ENCODE measurements at regions not wholly inside any gene's neighbourhood (a gene's known extent, or its start where the extent isn't known, plus 50 kb on each side); places are given as distances from the start of the nearest gene placed in this dataset.

GRCh38 chrX:69089203-69089602 lies 76.0 kb downstream of the PJA1 start:
- Mint-ChIP-seq H3K4me3 (no peak overlapping the region), H3K4me1 (no peaks in the 10 kb centered on the region), H3K27me3 (peaks cover 0 to 6% of the 10 kb centered on the region in 2 donors), H3K27ac (no peak overlapping the region), H3K9me3 (no peaks in the 10 kb centered on the region), H3K36me3 (no peaks in the 10 kb centered on the region)
- POLR2A ChIA-PET, result no interaction called here
- H3K27me3 ChIP-seq (ENCODE audit: insufficient read depth, low read length, poor library complexity, severe bottlenecking), result no peaks in the 10 kb centered on the region
- no peak overlapping the region for H3K27ac ChIP-seq (ENCODE audit: low read depth, low read length)
- CTCF ChIA-PET, result interaction anchor here (1.5 to 1.7 kb wide), 2 partner anchors 11 to 133 kb away, joined by 3 to 4 read pairs; no protein-coding TSS in a partner anchor
- H3K9me3 ChIP-seq (ENCODE audit: low read length), result no peaks in the 10 kb centered on the region
- no peak overlapping the region for H3K4me3 ChIP-seq (ENCODE audit: low read length)
- no peak for DNase-seq
- no peaks in the 10 kb centered on the region for H3K36me3 ChIP-seq (ENCODE audit: insufficient read depth, low read length)
- no peaks in the 10 kb centered on the region for H3K4me1 ChIP-seq (ENCODE audit: insufficient read depth, low read length)

DNA sequence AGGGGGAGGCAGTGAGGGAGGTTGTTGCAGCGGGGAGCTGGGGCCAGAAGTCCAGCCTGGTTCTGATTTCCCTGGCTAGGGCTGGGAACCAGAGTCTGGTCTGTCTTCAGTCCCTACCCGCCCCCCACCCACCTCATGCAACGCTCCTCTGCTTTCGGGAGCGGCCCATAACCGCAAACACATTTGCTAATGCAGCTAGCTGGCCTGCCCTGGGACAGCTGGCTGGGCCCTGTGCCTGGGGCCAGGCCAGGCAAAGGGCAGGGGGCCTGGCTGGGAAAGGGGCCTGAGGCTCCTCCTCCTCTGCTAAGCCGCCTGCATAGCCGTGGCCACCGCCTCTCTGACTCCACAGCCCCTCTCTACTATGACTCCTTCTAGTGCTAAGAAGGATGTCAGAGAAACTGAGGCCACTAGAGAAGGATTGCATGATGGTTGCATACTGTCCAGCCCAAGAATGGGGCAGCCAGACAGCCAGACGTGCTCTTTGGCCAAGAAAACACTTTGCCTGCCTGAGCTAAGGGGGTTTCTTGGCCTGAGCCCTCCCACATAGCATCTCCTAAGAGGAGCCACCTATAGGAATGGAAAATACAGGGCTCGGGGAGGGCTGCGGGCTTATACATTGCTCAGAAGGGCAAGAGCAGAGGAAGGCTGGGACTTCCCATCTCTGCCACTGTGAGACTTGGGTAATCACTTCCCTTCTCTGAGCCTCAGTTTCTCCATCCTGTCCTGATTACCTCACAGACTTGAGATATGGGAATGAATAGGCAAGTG lies 76.9 kb downstream of the PJA1 start:
- Histone ChIP-seq H3K4me3 (ENCODE audit: low read length) (no peak overlapping the region), H3K27me3 (ENCODE audit: insufficient read depth, low read length, poor library complexity, severe bottlenecking) (no peaks in the 10 kb centered on the region), H3K4me1 (ENCODE audit: insufficient read depth, low read length) (no peaks in the 10 kb centered on the region), H3K36me3 (ENCODE audit: insufficient read depth, low read length) (no peaks in the 10 kb centered on the region), H3K27ac (ENCODE audit: low read depth, low read length) (no peak overlapping the region), H3K9me3 (ENCODE audit: low read length) (no peaks in the 10 kb centered on the region)
- Mint-ChIP-seq H3K4me1 (no peaks in the 10 kb centered on the region), H3K9me3 (no peaks in the 10 kb centered on the region), H3K27ac (no peak overlapping the region), H3K4me3 (no peak overlapping the region), H3K36me3 (no peaks in the 10 kb centered on the region), H3K27me3 (peaks cover 0 to 6% of the 10 kb centered on the region in 2 donors)
- CTCF ChIA-PET, result interaction anchor here (1.5 kb wide), 1 partner anchor 10 kb away, joined by 3 read pairs; no protein-coding TSS in a partner anchor
- DNase-seq, result no peak
- POLR2A ChIA-PET, result no interaction called here

GRCh38 chrX:69085826-69086225 lies 79.4 kb downstream of the PJA1 start:
- Histone ChIP-seq H3K4me3 (ENCODE audit: low read length) (no peak overlapping the region), H3K4me1 (ENCODE audit: insufficient read depth, low read length) (no peaks in the 10 kb centered on the region), H3K36me3 (ENCODE audit: insufficient read depth, low read length) (no peaks in the 10 kb centered on the region), H3K27me3 (ENCODE audit: insufficient read depth, low read length, poor library complexity, severe bottlenecking) (no peaks in the 10 kb centered on the region), H3K27ac (ENCODE audit: low read depth, low read length) (no peak overlapping the region), H3K9me3 (ENCODE audit: low read length) (no peaks in the 10 kb centered on the region)
- H3K27me3 Mint-ChIP-seq, result peaks cover 0 to 4% of the 10 kb centered on the region in 2 donors
- POLR2A ChIA-PET, result no interaction called here
- CTCF ChIA-PET, result no interaction called here
- H3K4me1 Mint-ChIP-seq, result no peaks in the 10 kb centered on the region
- H3K27ac Mint-ChIP-seq, result no peak overlapping the region
- H3K9me3 Mint-ChIP-seq, result no peaks in the 10 kb centered on the region
- no peak for DNase-seq
- H3K4me3 Mint-ChIP-seq, result no peak overlapping the region
- H3K36me3 Mint-ChIP-seq, result no peaks in the 10 kb centered on the region

- ChIA-PET POLR2A (no interaction called here), CTCF (no interaction called here)
- Mint-ChIP-seq H3K36me3 (no peaks in the 10 kb centered on the region), H3K4me1 (no peaks in the 10 kb centered on the region), H3K27me3 (peaks cover 0 to 4% of the 10 kb centered on the region in 2 donors), H3K9me3 (no peaks in the 10 kb centered on the region), H3K27ac (no peak overlapping the region), H3K4me3 (no peak overlapping the region)
- no peaks in the 10 kb centered on the region for H3K4me1 ChIP-seq (ENCODE audit: insufficient read depth, low read length)
- no peaks in the 10 kb centered on the region for H3K36me3 ChIP-seq (ENCODE audit: insufficient read depth, low read length)
- no peak overlapping the region for H3K27ac ChIP-seq (ENCODE audit: low read depth, low read length)
- no peak for DNase-seq
- no peaks in the 10 kb centered on the region for H3K27me3 ChIP-seq (ENCODE audit: insufficient read depth, low read length, poor library complexity, severe bottlenecking)
- H3K9me3 ChIP-seq (ENCODE audit: low read length), result no peaks in the 10 kb centered on the region
- H3K4me3 ChIP-seq (ENCODE audit: low read length), result no peak overlapping the region
These were observed 80.1 kb downstream of the PJA1 start for GRCh38 chrX:69085151-69085550.

GRCh38 chrX:69083801-69084200 lies 81.5 kb downstream of the PJA1 start:
- Mint-ChIP-seq H3K27me3 (peaks cover 0 to 8% of the 10 kb centered on the region in 2 donors), H3K9me3 (no peaks in the 10 kb centered on the region), H3K27ac (peak overlapping the region in 1 of 8 donors; percentile 22), H3K4me1 (no peaks in the 10 kb centered on the region), H3K4me3 (no peak overlapping the region), H3K36me3 (no peaks in the 10 kb centered on the region)
- ChIA-PET CTCF (no interaction called here), POLR2A (no interaction called here)
- no peaks in the 10 kb centered on the region for H3K27me3 ChIP-seq (ENCODE audit: insufficient read depth, low read length, poor library complexity, severe bottlenecking)
- no peak overlapping the region for H3K4me3 ChIP-seq (ENCODE audit: low read length)
- H3K9me3 ChIP-seq (ENCODE audit: low read length), result no peaks in the 10 kb centered on the region
- H3K27ac ChIP-seq (ENCODE audit: low read depth, low read length), result no peak overlapping the region
- H3K4me1 ChIP-seq (ENCODE audit: insufficient read depth, low read length), result no peaks in the 10 kb centered on the region
- H3K36me3 ChIP-seq (ENCODE audit: insufficient read depth, low read length), result no peaks in the 10 kb centered on the region
- DNase-seq, result no peak

- H3K9me3 ChIP-seq (ENCODE audit: low read length), result no peaks in the 10 kb centered on the region
- no peak for DNase-seq
These were observed 81.9 kb downstream of the PJA1 start for GRCh38 chrX:69083361-69083760.

DNA sequence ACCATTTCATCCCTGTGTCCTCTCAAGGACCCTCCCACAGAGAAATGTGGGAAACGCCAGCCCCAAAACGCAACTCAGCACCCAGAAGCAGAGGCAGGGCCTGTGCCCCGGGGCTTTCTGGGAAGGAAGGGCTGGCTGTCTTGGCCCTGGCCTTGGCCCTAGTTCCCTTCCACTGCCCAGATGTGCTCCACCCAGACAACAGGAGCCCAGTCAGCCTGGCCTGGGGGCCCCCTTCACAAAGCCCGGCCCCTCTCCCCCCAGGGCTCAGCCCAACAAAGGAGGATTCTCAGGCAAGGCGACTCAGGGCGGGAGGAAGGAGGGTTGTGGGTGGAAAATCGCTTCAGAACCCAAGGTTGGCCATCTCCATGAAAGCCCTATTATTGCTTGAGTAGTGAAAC lies 82.5 kb downstream of the PJA1 start:
- no peaks in the 10 kb centered on the region for H3K9me3 Mint-ChIP-seq
- Histone ChIP-seq H3K36me3 (ENCODE audit: insufficient read depth, low read length) (no peaks in the 10 kb centered on the region), H3K9me3 (ENCODE audit: low read length) (no peaks in the 10 kb centered on the region), H3K4me1 (ENCODE audit: insufficient read depth, low read length) (no peaks in the 10 kb centered on the region), H3K27ac (ENCODE audit: low read depth, low read length) (no peak overlapping the region), H3K4me3 (ENCODE audit: low read length) (no peak overlapping the region), H3K27me3 (ENCODE audit: insufficient read depth, low read length, poor library complexity, severe bottlenecking) (no peaks in the 10 kb centered on the region)
- no peak overlapping the region for H3K27ac Mint-ChIP-seq
- H3K27me3 Mint-ChIP-seq, result peaks cover 0 to 9% of the 10 kb centered on the region in 2 donors
- no peaks in the 10 kb centered on the region for H3K4me1 Mint-ChIP-seq
- no peak overlapping the region for H3K4me3 Mint-ChIP-seq
- ChIA-PET POLR2A (no interaction called here), CTCF (no interaction called here)
- no peak for DNase-seq
- H3K36me3 Mint-ChIP-seq, result no peaks in the 10 kb centered on the region

More at GRCh38 chrX:69083361-69083760, 81.9 kb downstream of the PJA1 start:
- Mint-ChIP-seq H3K4me1 (no peaks in the 10 kb centered on the region), H3K27ac (peak overlapping the region in 1 of 8 donors; percentile 25), H3K27me3 (peaks cover 0 to 9% of the 10 kb centered on the region in 2 donors), H3K36me3 (no peaks in the 10 kb centered on the region), H3K4me3 (no peak overlapping the region), H3K9me3 (no peaks in the 10 kb centered on the region)
- H3K4me1 ChIP-seq (ENCODE audit: insufficient read depth, low read length), result no peaks in the 10 kb centered on the region
- H3K36me3 ChIP-seq (ENCODE audit: insufficient read depth, low read length), result no peaks in the 10 kb centered on the region
- POLR2A ChIA-PET, result no interaction called here
- no peaks in the 10 kb centered on the region for H3K27me3 ChIP-seq (ENCODE audit: insufficient read depth, low read length, poor library complexity, severe bottlenecking)
- CTCF ChIA-PET, result no interaction called here
- no peak overlapping the region for H3K27ac ChIP-seq (ENCODE audit: low read depth, low read length)
- H3K4me3 ChIP-seq (ENCODE audit: low read length), result no peak overlapping the region

GRCh38 chrX:69082055-69082752 lies 83.0 kb downstream of the PJA1 start:
- no peak overlapping the region for H3K4me3 ChIP-seq (ENCODE audit: low read length)
- no peaks in the 10 kb centered on the region for H3K36me3 Mint-ChIP-seq
- H3K9me3 Mint-ChIP-seq, result no peaks in the 10 kb centered on the region
- H3K36me3 ChIP-seq (ENCODE audit: insufficient read depth, low read length), result no peaks in the 10 kb centered on the region
- no peak for DNase-seq
- H3K27ac ChIP-seq (ENCODE audit: low read depth, low read length), result no peak overlapping the region
- H3K27me3 ChIP-seq (ENCODE audit: insufficient read depth, low read length, poor library complexity, severe bottlenecking), result no peaks in the 10 kb centered on the region
- no peaks in the 10 kb centered on the region for H3K4me1 Mint-ChIP-seq
- H3K9me3 ChIP-seq (ENCODE audit: low read length), result no peaks in the 10 kb centered on the region
- ChIA-PET POLR2A (no interaction called here), CTCF (no interaction called here)
- no peaks in the 10 kb centered on the region for H3K4me1 ChIP-seq (ENCODE audit: insufficient read depth, low read length)
- no peak overlapping the region for H3K27ac Mint-ChIP-seq
- peaks cover 0 to 7% of the 10 kb centered on the region in 2 donors for H3K27me3 Mint-ChIP-seq
- no peak overlapping the region for H3K4me3 Mint-ChIP-seq

All from CD8-positive, alpha-beta memory T cell (primary cell).